ENCODE measurements at regions not wholly inside any gene's neighbourhood (a gene's known extent, or its start where the extent isn't known, plus 50 kb on each side); places are given as distances from the start of the nearest gene placed in this dataset.

DNA sequence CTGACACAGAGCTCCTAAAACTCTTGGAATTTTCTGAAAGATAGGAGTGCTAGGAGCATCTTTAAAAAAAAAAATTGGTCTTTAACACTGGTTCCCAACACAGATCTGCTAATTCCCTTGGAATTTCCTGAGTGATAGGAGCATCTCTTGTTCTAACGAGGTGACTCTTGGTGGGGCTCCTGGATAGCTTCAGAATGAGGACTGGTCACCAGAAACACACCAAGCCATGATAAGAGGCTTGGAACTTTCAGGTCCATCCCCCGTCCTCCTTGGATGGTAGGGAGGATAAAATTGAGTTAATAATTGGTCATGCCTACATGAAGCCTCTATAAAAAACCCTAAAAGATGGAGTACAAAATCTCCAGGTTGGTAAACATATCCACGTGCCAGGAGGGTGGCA is 64.5 kb upstream of the LDLRAD3 start:
- TF ChIP-seq ZNF384 (IDR thresholded peaks at IDR 0.05) (no peak), NFRKB (IDR thresholded peaks at IDR 0.05) (no peak), SP1 (IDR thresholded peaks at IDR 0.05) (no peak), TARDBP (IDR thresholded peaks at IDR 0.05) (no peak), FOXK2 (IDR thresholded peaks at IDR 0.05) (no peak), PKNOX1 (IDR thresholded peaks at IDR 0.05) (no peak), BHLHE40 (IDR thresholded peaks at IDR 0.05; ENCODE audit: borderline replicate concordance) (no peak), FOXM1 (IDR thresholded peaks at IDR 0.05; ENCODE audit: borderline replicate concordance) (no peak), ELF4 (IDR thresholded peaks at IDR 0.05) (no peak), ARNT (IDR thresholded peaks at IDR 0.05) (no peak), HDGF (IDR thresholded peaks at IDR 0.05; ENCODE audit: borderline replicate concordance) (no peak), LEF1 (IDR thresholded peaks at IDR 0.05; ENCODE audit: borderline replicate concordance) (no peak)
- ChIA-PET POLR2A (no interaction called here), CTCF (interaction anchor here (0.5 kb wide), 1 partner anchor 98 kb away, joined by 3 read pairs; no protein-coding TSS in a partner anchor)
- DNase-seq (ENCODE audit: extremely low spot score), result no peak

DNA sequence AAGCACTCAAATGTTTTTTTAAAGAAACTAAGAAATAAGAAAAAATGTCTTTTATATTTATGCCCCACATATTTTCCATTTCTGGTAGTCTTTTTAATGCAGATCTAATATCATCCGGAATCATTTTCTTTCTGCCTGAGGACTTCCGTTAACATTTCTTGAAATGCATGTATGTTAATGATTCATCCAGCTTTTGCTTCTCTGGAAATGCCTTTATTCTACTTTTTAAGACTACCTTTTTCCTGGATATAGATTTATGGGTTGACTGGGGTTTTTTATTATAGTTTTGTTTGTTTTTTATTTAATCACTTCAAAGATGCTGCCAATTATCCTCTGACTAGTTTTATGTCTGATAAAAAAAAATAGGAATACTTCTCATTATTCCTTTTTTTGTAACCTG is 57.1 kb upstream of the LDLRAD3 start:
- TF ChIP-seq LEF1 (IDR thresholded peaks at IDR 0.05; ENCODE audit: borderline replicate concordance) (no peak), FOXA1 (IDR thresholded peaks at IDR 0.05) (no peak), CTBP1 (IDR thresholded peaks at IDR 0.05; ENCODE audit: borderline replicate concordance) (no peak), ZNF384 (IDR thresholded peaks at IDR 0.05) (no peak), ELF4 (IDR thresholded peaks at IDR 0.05) (no peak), NFRKB (IDR thresholded peaks at IDR 0.05) (no peak), L3MBTL2 (conservative IDR thresholded peaks at IDR 0.05) (no peak), SUZ12 (IDR thresholded peaks at IDR 0.05) (no peak), PKNOX1 (IDR thresholded peaks at IDR 0.05) (no peak), SP1 (IDR thresholded peaks at IDR 0.05) (no peak)
- DNase-seq (ENCODE audit: extremely low spot score), result no peak
- ChIA-PET POLR2A (no interaction called here), CTCF (no interaction called here)

DNA sequence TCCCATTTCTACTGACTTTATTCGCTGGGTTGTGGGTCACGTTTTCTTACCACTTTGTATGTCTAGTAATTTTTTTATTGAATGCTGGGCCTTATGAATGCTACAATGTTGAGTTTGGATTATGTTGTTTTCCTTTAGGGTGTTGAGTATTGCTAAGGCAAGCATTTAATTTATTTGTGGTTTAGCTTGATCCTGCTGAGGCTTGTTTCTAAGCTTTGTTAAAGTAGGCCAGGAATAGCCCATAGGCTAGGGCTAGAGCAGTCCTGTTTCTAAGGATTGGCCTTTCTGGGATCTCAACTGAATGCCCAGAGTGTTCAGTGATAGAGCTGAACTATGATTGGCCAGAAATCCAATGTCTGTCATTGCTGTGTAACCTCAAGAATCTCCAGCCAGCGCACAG is 56.1 kb upstream of the LDLRAD3 start:
- ChIA-PET POLR2A (no interaction called here), CTCF (no interaction called here)
- DNase-seq (ENCODE audit: extremely low spot score), result no peak
- TF ChIP-seq SP1 (IDR thresholded peaks at IDR 0.05) (no peak), CTBP1 (IDR thresholded peaks at IDR 0.05; ENCODE audit: borderline replicate concordance) (no peak), FOXA1 (IDR thresholded peaks at IDR 0.05) (no peak), ELF4 (IDR thresholded peaks at IDR 0.05) (no peak)

DNA sequence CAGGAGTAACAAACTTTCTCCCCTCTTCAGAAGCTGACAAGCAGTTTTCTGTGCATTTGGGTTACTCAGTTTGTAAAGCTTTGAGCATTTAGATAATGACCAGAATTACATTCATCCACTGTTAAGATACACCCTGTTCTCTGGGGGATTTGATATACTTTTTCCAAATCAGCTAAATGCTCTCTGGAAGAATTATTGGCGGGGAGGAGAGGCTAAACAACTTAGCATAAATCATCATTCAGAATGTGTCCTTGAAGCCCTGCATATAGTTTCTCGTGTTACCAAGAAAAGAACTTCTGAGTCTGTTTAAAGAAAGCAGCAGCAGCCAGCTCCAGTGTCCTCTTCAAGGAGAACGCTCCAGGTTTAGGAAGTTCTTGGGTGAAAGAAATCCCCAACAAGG is 54.9 kb upstream of the LDLRAD3 start:
- DNase-seq (ENCODE audit: extremely low spot score), result no peak
- POLR2A ChIA-PET, result interaction anchor here (0.6 kb wide), 1 partner anchor 59 kb away, joined by 3 read pairs; no protein-coding TSS in a partner anchor
- CTCF ChIA-PET, result no interaction called here
- no peak for TF ChIP-seq ZNF384 (IDR thresholded peaks at IDR 0.05)
- no peak for TF ChIP-seq FOXK2 (IDR thresholded peaks at IDR 0.05)
- TF ChIP-seq ELF4 (IDR thresholded peaks at IDR 0.05), result no peak
- no peak for TF ChIP-seq PKNOX1 (IDR thresholded peaks at IDR 0.05)
- no peak for TF ChIP-seq LEF1 (IDR thresholded peaks at IDR 0.05; ENCODE audit: borderline replicate concordance)
- no peak for TF ChIP-seq SP1 (IDR thresholded peaks at IDR 0.05)
- TF ChIP-seq SUZ12 (IDR thresholded peaks at IDR 0.05), result no peak
- no peak for TF ChIP-seq FOXM1 (IDR thresholded peaks at IDR 0.05; ENCODE audit: borderline replicate concordance)
- TF ChIP-seq TARDBP (IDR thresholded peaks at IDR 0.05), result no peak
- no peak for TF ChIP-seq L3MBTL2 (conservative IDR thresholded peaks at IDR 0.05)
- no peak for TF ChIP-seq FOXA1 (IDR thresholded peaks at IDR 0.05)
- TF ChIP-seq NFRKB (IDR thresholded peaks at IDR 0.05), result no peak
- TF ChIP-seq ARNT (IDR thresholded peaks at IDR 0.05), result no peak
- TF ChIP-seq CTBP1 (IDR thresholded peaks at IDR 0.05; ENCODE audit: borderline replicate concordance), result no peak
- no peak for TF ChIP-seq BHLHE40 (IDR thresholded peaks at IDR 0.05; ENCODE audit: borderline replicate concordance)
- TF ChIP-seq HDGF (IDR thresholded peaks at IDR 0.05; ENCODE audit: borderline replicate concordance), result no peak

DNA sequence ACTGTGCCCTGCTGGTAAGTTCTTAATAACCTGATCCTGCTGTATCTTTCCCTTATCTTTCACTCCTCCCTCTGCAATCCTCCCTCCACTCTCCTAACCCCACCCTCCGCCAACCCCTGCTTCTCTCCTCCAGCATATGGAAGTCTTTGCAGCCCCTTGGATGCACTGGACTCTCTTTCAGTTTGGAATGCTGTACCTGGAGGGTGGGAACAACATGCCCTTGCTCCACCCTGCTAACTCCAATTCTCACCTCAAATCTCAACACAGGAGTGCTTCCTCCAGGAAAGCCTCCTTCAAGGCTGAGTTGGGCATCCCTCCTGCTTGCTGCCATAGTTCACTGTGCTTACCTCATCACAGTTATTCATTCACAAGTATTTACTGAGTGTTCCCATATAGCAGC is 52.8 kb upstream of the LDLRAD3 start:
- POLR2A ChIA-PET, result no interaction called here
- no peak for DNase-seq (ENCODE audit: extremely low spot score)
- TF ChIP-seq LEF1 (IDR thresholded peaks at IDR 0.05; ENCODE audit: borderline replicate concordance) (no peak), FOXK2 (IDR thresholded peaks at IDR 0.05) (no peak), L3MBTL2 (conservative IDR thresholded peaks at IDR 0.05) (no peak), CTBP1 (IDR thresholded peaks at IDR 0.05; ENCODE audit: borderline replicate concordance) (no peak), NFRKB (IDR thresholded peaks at IDR 0.05) (no peak), FOXM1 (IDR thresholded peaks at IDR 0.05; ENCODE audit: borderline replicate concordance) (no peak), BHLHE40 (IDR thresholded peaks at IDR 0.05; ENCODE audit: borderline replicate concordance) (no peak), ELF4 (IDR thresholded peaks at IDR 0.05) (no peak), SUZ12 (IDR thresholded peaks at IDR 0.05) (no peak)
- CTCF ChIA-PET, result no interaction called here

DNA sequence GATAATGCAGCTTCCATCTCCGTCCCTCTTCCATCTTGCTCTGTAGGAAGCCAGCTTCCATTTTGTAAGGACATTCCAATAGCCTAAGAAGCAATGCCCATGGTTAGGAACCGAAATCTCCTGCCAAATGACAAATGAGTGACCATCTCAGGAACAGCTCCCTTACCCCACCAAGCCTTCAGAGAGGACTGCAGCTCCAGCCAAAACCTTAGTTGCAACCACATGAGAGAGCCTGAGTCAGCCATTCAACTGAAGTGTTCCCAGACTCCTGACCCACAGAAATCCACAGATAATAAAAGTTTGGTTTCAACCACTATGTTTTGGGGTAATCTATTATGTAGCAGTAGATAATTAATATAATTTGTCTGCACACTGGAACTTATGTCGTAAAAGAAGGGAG is 51.7 kb upstream of the LDLRAD3 start:
- CTCF ChIA-PET, result no interaction called here

More for the DNA sequence above, 51.7 kb upstream of the LDLRAD3 start:
- no peak for DNase-seq (ENCODE audit: extremely low spot score)
- TF ChIP-seq ZNF384 (IDR thresholded peaks at IDR 0.05) (no peak), FOXK2 (IDR thresholded peaks at IDR 0.05) (no peak), L3MBTL2 (conservative IDR thresholded peaks at IDR 0.05) (no peak), BHLHE40 (IDR thresholded peaks at IDR 0.05; ENCODE audit: borderline replicate concordance) (no peak), FOXM1 (IDR thresholded peaks at IDR 0.05; ENCODE audit: borderline replicate concordance) (no peak), NFRKB (IDR thresholded peaks at IDR 0.05) (no peak)
- POLR2A ChIA-PET, result no interaction called here

Measured in HEK293T (cell line).